ENCODE measurements at regions not wholly inside any gene's neighbourhood (a gene's known extent, or its start where the extent isn't known, plus 50 kb on each side); places are given as distances from the start of the nearest gene placed in this dataset.
A peak's percentile ranks its signal among the peaks of the same experiment; 100 is the strongest.

DNA sequence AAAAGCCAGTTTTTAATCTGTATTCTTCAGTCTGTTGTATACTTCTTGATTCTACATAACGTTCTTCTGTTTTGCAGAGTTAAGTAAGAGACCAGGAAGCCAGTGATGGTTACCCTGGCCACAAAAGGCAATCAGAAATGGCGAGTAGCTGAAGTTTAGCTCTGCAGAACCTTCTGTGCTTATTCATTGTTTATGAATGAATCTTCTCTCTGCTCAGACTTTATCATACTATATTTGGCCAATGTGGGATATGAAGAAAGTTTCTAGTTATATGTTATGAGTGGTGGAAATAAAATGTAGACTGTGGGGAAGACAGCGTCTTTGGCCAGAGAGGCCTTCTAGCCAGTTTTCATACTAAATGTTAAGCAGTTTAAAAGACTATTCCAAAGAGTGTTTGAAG, 249.9 kb upstream of the RGS6 start:
- Mint-ChIP-seq H3K9me3 (peaks cover 0 to 3% (median 0%) of the 10 kb centered on the region in 7 donors), H3K36me3 (peaks cover 48% of the 10 kb centered on the region), H3K27me3 (no peaks in the 10 kb centered on the region), H3K4me3 (no peak overlapping the region), H3K27ac (no peak overlapping the region), H3K4me1 (peaks cover 0 to 5% (median 3%) of the 10 kb centered on the region in 4 donors)
- H3K27me3 ChIP-seq (ENCODE audit: control insufficient read depth, insufficient read depth, low read length) = no peaks in the 10 kb centered on the region
- H3K36me3 ChIP-seq (ENCODE audit: control insufficient read depth, insufficient read depth, low read length) = peaks cover 18% of the 10 kb centered on the region
- no peak for DNase-seq
- H3K4me1 ChIP-seq (ENCODE audit: control insufficient read depth, insufficient read depth, low read length, poor library complexity, severe bottlenecking) = no peaks in the 10 kb centered on the region
- no peak for ATAC-seq (ENCODE audit: low read depth in 2 of 2)
- H3K9me3 ChIP-seq (ENCODE audit: control insufficient read depth in 2 of 2, low read length in 2 of 2) = no peaks in the 10 kb centered on the region
- H3K4me3 ChIP-seq (ENCODE audit: low read depth, low read length) = no peak overlapping the region
- no peak overlapping the region for H3K27ac ChIP-seq (ENCODE audit: insufficient read depth, low read length, poor library complexity, severe bottlenecking)

DNA sequence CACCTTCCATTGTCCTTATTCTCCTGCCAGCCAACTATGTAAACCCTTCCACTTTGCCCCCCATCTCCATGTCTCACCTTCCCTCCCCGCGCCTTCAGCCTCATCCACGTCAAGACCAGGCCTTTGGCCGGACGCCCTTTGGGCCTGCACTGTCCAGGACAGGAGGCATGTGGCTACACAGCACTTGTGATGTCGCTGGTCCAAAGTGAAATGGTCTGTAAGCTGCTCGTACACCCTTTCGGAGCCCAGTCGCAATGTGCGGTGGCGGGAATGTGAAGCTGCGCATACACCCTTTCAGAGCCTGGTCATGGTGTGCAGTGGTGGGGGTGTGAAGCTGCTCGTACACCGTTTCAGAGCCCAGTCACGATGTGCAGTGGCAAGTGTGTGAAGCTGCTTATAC, 247.9 kb upstream of the RGS6 start:
- Mint-ChIP-seq H3K27ac (peak overlapping the region in 1 of 3 donors; percentile 91), H3K27me3 (no peaks in the 10 kb centered on the region), H3K36me3 (peaks cover 36% of the 10 kb centered on the region), H3K4me3 (no peak overlapping the region), H3K9me3 (no peaks in the 10 kb centered on the region), H3K4me1 (peaks cover 0 to 5% (median 3%) of the 10 kb centered on the region in 4 donors)
- Histone ChIP-seq H3K9me3 (ENCODE audit: control insufficient read depth in 2 of 2, low read length in 2 of 2) (no peaks in the 10 kb centered on the region), H3K27me3 (ENCODE audit: control insufficient read depth, insufficient read depth, low read length) (no peaks in the 10 kb centered on the region), H3K4me1 (ENCODE audit: control insufficient read depth, insufficient read depth, low read length, poor library complexity, severe bottlenecking) (no peaks in the 10 kb centered on the region), H3K36me3 (ENCODE audit: control insufficient read depth, insufficient read depth, low read length) (peaks cover 22% of the 10 kb centered on the region), H3K4me3 (ENCODE audit: low read depth, low read length) (no peak overlapping the region), H3K27ac (ENCODE audit: insufficient read depth, low read length, poor library complexity, severe bottlenecking) (no peak overlapping the region)
- no peak for DNase-seq
- ATAC-seq (ENCODE audit: low read depth in 2 of 2) = no peak

DNA sequence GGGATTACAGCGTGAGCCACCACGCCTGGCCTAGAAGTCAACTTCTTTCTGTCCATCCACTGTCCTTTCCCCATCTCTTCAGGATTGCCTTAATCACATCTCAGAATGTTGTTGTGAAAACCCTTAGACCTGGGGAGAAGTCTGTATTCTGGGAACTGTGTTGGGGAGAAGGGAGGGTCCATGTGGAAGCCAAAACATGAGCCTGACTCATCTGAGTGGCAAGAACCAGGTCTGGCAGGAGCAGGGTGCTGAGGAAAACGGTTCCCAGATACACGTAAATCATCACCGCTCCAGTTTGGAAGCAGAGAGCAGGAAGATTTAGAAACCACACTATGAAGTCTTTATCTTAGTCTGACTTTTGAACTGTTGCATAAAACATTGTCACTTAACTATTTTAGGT, 245.6 kb upstream of the RGS6 start:
- Mint-ChIP-seq H3K9me3 (no peaks in the 10 kb centered on the region), H3K27me3 (no peaks in the 10 kb centered on the region), H3K36me3 (peaks cover 47% of the 10 kb centered on the region), H3K4me1 (peaks cover 0 to 5% (median 0%) of the 10 kb centered on the region in 4 donors), H3K4me3 (no peak overlapping the region), H3K27ac (peak overlapping the region in 1 of 3 donors; percentile 47)
- no peak for ATAC-seq (ENCODE audit: low read depth in 2 of 2)
- H3K4me3 ChIP-seq (ENCODE audit: low read depth, low read length) = no peak overlapping the region
- H3K27ac ChIP-seq (ENCODE audit: insufficient read depth, low read length, poor library complexity, severe bottlenecking) = no peak overlapping the region
- no peak for DNase-seq
- peaks cover 22% of the 10 kb centered on the region for H3K36me3 ChIP-seq (ENCODE audit: control insufficient read depth, insufficient read depth, low read length)
- H3K4me1 ChIP-seq (ENCODE audit: control insufficient read depth, insufficient read depth, low read length, poor library complexity, severe bottlenecking) = no peaks in the 10 kb centered on the region
- no peaks in the 10 kb centered on the region for H3K9me3 ChIP-seq (ENCODE audit: control insufficient read depth in 2 of 2, low read length in 2 of 2)
- no peaks in the 10 kb centered on the region for H3K27me3 ChIP-seq (ENCODE audit: control insufficient read depth, insufficient read depth, low read length)

DNA sequence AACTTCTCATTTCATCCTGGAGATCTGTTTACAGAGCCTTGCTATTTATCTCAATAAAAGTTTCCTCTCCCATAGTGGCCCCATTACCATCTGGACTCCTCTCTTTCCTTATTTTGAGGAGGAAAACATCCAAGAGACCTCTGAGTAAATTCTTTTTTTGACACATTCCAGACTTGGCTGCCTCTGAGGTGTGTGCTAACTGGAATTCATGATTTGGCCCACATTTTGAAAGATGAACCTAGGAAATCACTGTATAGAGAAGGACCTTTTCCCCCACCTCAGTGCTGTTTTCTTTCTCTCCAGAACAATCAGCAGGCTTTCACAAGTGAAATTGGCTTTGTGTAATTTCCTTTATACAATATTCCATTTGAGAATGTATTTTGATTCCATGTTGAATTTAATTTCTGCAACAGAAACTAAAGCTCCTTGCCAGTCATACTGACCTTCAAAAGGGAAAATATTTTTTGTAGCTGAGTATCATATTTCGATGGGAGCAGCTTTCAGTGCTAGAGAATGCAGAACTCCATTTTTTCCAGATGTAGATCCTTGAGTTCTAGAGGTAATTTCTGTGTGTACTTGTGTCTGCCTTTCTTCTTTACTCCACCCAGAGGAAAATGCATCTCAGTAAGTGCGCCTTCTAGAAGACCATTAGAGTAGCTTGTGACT, 244.9 kb upstream of the RGS6 start:
- Histone ChIP-seq H3K4me3 (ENCODE audit: low read depth, low read length) (no peak overlapping the region), H3K27me3 (ENCODE audit: control insufficient read depth, insufficient read depth, low read length) (no peaks in the 10 kb centered on the region), H3K4me1 (ENCODE audit: control insufficient read depth, insufficient read depth, low read length, poor library complexity, severe bottlenecking) (no peaks in the 10 kb centered on the region), H3K27ac (ENCODE audit: insufficient read depth, low read length, poor library complexity, severe bottlenecking) (no peak overlapping the region), H3K9me3 (ENCODE audit: control insufficient read depth in 2 of 2, low read length in 2 of 2) (no peaks in the 10 kb centered on the region), H3K36me3 (ENCODE audit: control insufficient read depth, insufficient read depth, low read length) (peaks cover 22% of the 10 kb centered on the region)
- no peak overlapping the region for H3K4me3 Mint-ChIP-seq
- peaks cover 51% of the 10 kb centered on the region for H3K36me3 Mint-ChIP-seq
- no peaks in the 10 kb centered on the region for H3K27me3 Mint-ChIP-seq
- no peak for ATAC-seq (ENCODE audit: low read depth in 2 of 2)
- no peaks in the 10 kb centered on the region for H3K9me3 Mint-ChIP-seq
- H3K4me1 Mint-ChIP-seq = peaks cover 0 to 7% (median 0%) of the 10 kb centered on the region in 4 donors
- no peak for DNase-seq
- peak overlapping the region in 1 of 3 donors; percentile 47 for H3K27ac Mint-ChIP-seq

DNA sequence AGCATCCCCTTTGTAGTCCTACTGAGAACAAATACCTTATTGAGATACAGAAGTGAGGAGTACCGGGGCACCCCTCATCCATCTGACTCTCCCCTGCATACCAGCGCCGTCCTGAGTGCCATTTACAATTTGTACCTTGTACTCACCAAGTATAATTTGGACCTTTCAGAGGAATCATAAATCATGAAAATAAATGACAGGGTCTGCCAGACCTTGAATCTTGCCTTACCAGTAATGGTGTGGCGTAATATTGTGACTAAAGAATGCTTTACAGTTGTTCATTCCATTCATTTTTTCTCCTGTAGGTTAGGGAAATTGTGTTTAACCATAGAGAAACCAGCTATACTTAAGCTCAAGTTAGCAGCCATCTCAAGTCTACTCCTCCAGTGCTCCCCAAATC, 243.7 kb upstream of the RGS6 start:
- Mint-ChIP-seq H3K4me3 (no peak overlapping the region), H3K36me3 (peaks cover 50% of the 10 kb centered on the region), H3K27me3 (no peaks in the 10 kb centered on the region), H3K4me1 (peaks cover 0 to 7% (median 3%) of the 10 kb centered on the region in 4 donors), H3K27ac (peak overlapping the region in 1 of 3 donors; percentile 18), H3K9me3 (no peaks in the 10 kb centered on the region)
- no peaks in the 10 kb centered on the region for H3K9me3 ChIP-seq (ENCODE audit: control insufficient read depth in 2 of 2, low read length in 2 of 2)
- H3K4me3 ChIP-seq (ENCODE audit: low read depth, low read length) = no peak overlapping the region
- H3K4me1 ChIP-seq (ENCODE audit: control insufficient read depth, insufficient read depth, low read length, poor library complexity, severe bottlenecking) = no peaks in the 10 kb centered on the region
- ATAC-seq (ENCODE audit: low read depth in 2 of 2) (no peak), DNase-seq (no peak)
- H3K27ac ChIP-seq (ENCODE audit: insufficient read depth, low read length, poor library complexity, severe bottlenecking) = no peak overlapping the region
- no peaks in the 10 kb centered on the region for H3K27me3 ChIP-seq (ENCODE audit: control insufficient read depth, insufficient read depth, low read length)
- H3K36me3 ChIP-seq (ENCODE audit: control insufficient read depth, insufficient read depth, low read length) = peaks cover 22% of the 10 kb centered on the region

DNA sequence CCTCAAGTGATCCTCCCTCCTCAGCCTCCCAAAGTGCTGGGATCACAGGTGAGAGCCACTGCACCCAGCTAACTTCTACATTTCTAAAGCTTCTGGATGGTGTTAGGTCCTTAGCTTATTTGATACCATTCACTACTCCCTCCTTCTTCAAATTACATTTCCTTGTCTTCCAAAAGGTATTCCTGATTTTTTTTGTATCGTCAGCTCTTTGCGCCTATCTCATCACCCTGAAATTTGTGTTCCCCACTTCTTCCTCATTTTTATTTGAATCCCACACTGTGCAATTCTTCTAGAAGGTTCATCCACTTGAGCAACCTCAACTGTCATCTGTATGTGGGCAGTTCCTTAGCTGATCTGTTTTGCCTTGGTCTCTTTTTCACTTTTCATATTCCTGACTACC, 241.8 kb upstream of the RGS6 start:
- Mint-ChIP-seq H3K27ac (peak overlapping the region in 1 of 3 donors; percentile 38), H3K27me3 (no peaks in the 10 kb centered on the region), H3K4me1 (peaks cover 0 to 8% (median 3%) of the 10 kb centered on the region in 4 donors), H3K4me3 (no peak overlapping the region), H3K36me3 (peaks cover 40% of the 10 kb centered on the region), H3K9me3 (no peaks in the 10 kb centered on the region)
- ATAC-seq (ENCODE audit: low read depth in 2 of 2) (no peak), DNase-seq (no peak)
- no peak overlapping the region for H3K4me3 ChIP-seq (ENCODE audit: low read depth, low read length)
- no peaks in the 10 kb centered on the region for H3K9me3 ChIP-seq (ENCODE audit: control insufficient read depth in 2 of 2, low read length in 2 of 2)
- no peaks in the 10 kb centered on the region for H3K4me1 ChIP-seq (ENCODE audit: control insufficient read depth, insufficient read depth, low read length, poor library complexity, severe bottlenecking)
- no peak overlapping the region for H3K27ac ChIP-seq (ENCODE audit: insufficient read depth, low read length, poor library complexity, severe bottlenecking)
- H3K27me3 ChIP-seq (ENCODE audit: control insufficient read depth, insufficient read depth, low read length) = no peaks in the 10 kb centered on the region
- H3K36me3 ChIP-seq (ENCODE audit: control insufficient read depth, insufficient read depth, low read length) = peaks cover 18% of the 10 kb centered on the region

DNA sequence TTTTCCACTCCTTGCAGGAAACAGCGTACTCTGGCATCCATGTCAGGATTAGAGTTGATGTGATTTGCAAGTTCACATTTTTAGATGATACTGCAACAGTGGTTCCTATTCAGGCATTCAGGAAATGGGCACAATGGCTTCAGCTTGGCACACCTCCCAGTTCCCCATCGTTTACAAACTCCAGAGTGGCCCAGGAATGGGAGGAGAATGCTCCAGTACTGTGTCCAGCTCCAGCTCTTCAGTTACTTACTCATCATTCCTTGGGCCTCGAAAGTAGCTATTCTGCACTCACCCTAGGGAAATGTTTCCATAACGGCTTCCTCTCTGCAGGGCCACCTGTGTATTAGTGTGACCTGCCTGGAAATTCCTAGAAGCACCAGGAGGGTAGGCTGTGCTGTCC, 239.7 kb upstream of the RGS6 start:
- H3K27me3 ChIP-seq (ENCODE audit: control insufficient read depth, insufficient read depth, low read length) = no peaks in the 10 kb centered on the region
- Mint-ChIP-seq H3K27ac (no peak overlapping the region), H3K36me3 (peaks cover 33% of the 10 kb centered on the region), H3K9me3 (no peaks in the 10 kb centered on the region), H3K4me1 (peaks cover 0 to 8% (median 3%) of the 10 kb centered on the region in 4 donors), H3K27me3 (no peaks in the 10 kb centered on the region), H3K4me3 (no peak overlapping the region)
- DNase-seq (no peak), ATAC-seq (ENCODE audit: low read depth in 2 of 2) (no peak)
- no peak overlapping the region for H3K27ac ChIP-seq (ENCODE audit: insufficient read depth, low read length, poor library complexity, severe bottlenecking)
- H3K4me1 ChIP-seq (ENCODE audit: control insufficient read depth, insufficient read depth, low read length, poor library complexity, severe bottlenecking) = no peaks in the 10 kb centered on the region
- no peaks in the 10 kb centered on the region for H3K9me3 ChIP-seq (ENCODE audit: control insufficient read depth in 2 of 2, low read length in 2 of 2)
- no peak overlapping the region for H3K4me3 ChIP-seq (ENCODE audit: low read depth, low read length)
- H3K36me3 ChIP-seq (ENCODE audit: control insufficient read depth, insufficient read depth, low read length) = peaks cover 3% of the 10 kb centered on the region

DNA sequence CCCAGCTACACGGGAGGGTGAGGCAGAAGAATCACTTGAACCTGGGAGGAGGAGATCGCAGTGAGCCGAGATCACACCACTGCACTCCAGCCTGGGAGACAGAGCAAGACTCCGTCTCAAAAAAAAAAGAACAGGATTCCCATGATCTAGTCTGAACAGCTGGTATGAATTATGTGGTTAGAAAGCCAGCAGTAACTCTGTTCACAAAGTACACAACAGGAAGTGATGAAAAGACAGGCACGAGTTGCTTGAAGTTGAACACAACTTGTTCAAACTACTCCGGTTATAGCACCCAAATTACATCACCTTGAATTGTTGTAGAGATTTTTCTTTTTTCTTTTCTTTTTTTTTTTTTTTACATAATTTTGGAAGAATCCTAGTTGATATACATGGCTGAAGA, 238.8 kb upstream of the RGS6 start:
- Mint-ChIP-seq H3K27ac (peak overlapping the region in 2 of 3 donors; percentile 28 to 52), H3K36me3 (peaks cover 39% of the 10 kb centered on the region), H3K27me3 (no peaks in the 10 kb centered on the region), H3K9me3 (no peaks in the 10 kb centered on the region), H3K4me3 (peak overlapping the region in 1 of 4 donors; percentile 29), H3K4me1 (peaks cover 0 to 8% (median 3%) of the 10 kb centered on the region in 4 donors)
- H3K4me3 ChIP-seq (ENCODE audit: low read depth, low read length) = no peak overlapping the region
- DNase-seq (peak in 2 of 3 donors; percentile 13 to 70), ATAC-seq (ENCODE audit: low read depth in 2 of 2) (peak in 1 of 2 donors; percentile 42)
- no peaks in the 10 kb centered on the region for H3K36me3 ChIP-seq (ENCODE audit: control insufficient read depth, insufficient read depth, low read length)
- H3K27ac ChIP-seq (ENCODE audit: insufficient read depth, low read length, poor library complexity, severe bottlenecking) = no peak overlapping the region
- H3K27me3 ChIP-seq (ENCODE audit: control insufficient read depth, insufficient read depth, low read length) = no peaks in the 10 kb centered on the region
- H3K4me1 ChIP-seq (ENCODE audit: control insufficient read depth, insufficient read depth, low read length, poor library complexity, severe bottlenecking) = no peaks in the 10 kb centered on the region
- H3K9me3 ChIP-seq (ENCODE audit: control insufficient read depth in 2 of 2, low read length in 2 of 2) = no peaks in the 10 kb centered on the region

Measured in CD4-positive, CD25-positive, alpha-beta regulatory T cell (primary cell).